SK-N-SH (cell line): ENCODE measurements at regions not wholly inside any gene's neighbourhood (a gene's known extent, or its start where the extent isn't known, plus 50 kb on each side); places are given as distances from the start of the nearest gene placed in this dataset.

Experiments used
- CTCF ChIA-PET: fragments of 300-600, 350-600 bp; formaldehyde crosslinking; extraction: SDS; loops from one replicate; lab custom pipeline; 2021; lab: Yijun Ruan, JAX
- POLR2A ChIA-PET: fragments of 350-600 bp; sonication (Branson Sonifier 250); formaldehyde crosslinking; extraction: SDS; loops from one replicate; lab custom pipeline; 2020; ENCODE audit warnings: antibody characterized with exemption, inconsistent platforms; lab: Yijun Ruan, JAX
- DNase-seq: peaks from one replicate; pipeline ENCODE4 v3.0.0; 2012
- H2AFZ ChIP-seq: fragments of 200-600 bp; sonication (generic); 2 replicates; pipeline ENCODE4 v1.8.1; 2016; ENCODE audit warnings: antibody characterized with exemption, mild to moderate bottlenecking, low read depth
- H3F3A ChIP-seq: fragments of 200-600 bp; sonication (generic); replicated peaks from 2 replicates; pipeline ENCODE3; 2016; ENCODE audit warnings: antibody characterized with exemption, mild to moderate bottlenecking; ENCODE audit not compliant: insufficient read depth
- H3K27ac ChIP-seq, 2 experiments: fragments of 200-500 bp in 1 of 2; fragments of 200-600 bp in 1 of 2; sonication (Bioruptor generic) in 1 of 2; sonication (generic), shearing (Covaris generic) in 1 of 2; 2 replicates each; pipeline versions ENCODE4 v1.5.1 to v1.6.1; 2014 to 2016; ENCODE audit warnings: low read depth in 2 of 2, inconsistent platforms in 1 of 2, low read length in 1 of 2, mild to moderate bottlenecking in 1 of 2, mixed read lengths in 1 of 2
- H3K27me3 ChIP-seq: fragments of 200-600 bp; sonication (generic), shearing (Covaris generic); 2 replicates; pipeline ENCODE4 v1.6.1; 2016; ENCODE audit warnings: mixed run types; ENCODE audit not compliant: insufficient read depth
- H3K36me3 ChIP-seq, 2 experiments: fragments of 200-500 bp in 1 of 2; fragments of 200-600 bp in 1 of 2; sonication (Bioruptor generic) in 1 of 2; sonication (generic) in 1 of 2; replicated peaks in 1 of 2; 2 replicates each; pipeline versions ENCODE3 to v1.5.1; 2014 to 2016; ENCODE audit warnings: low read length in 1 of 2, mild to moderate bottlenecking in 1 of 2; ENCODE audit not compliant: insufficient read depth in 2 of 2, control insufficient read depth in 1 of 2
- H3K4me1 ChIP-seq, 2 experiments: fragments of 200-500 bp in 1 of 2; fragments of 200-600 bp in 1 of 2; sonication (Bioruptor generic) in 1 of 2; sonication (generic), shearing (Covaris generic) in 1 of 2; 2 replicates each; pipeline versions ENCODE4 v1.5.1 to v1.6.1; 2014 to 2016; ENCODE audit warnings: low read depth in 1 of 2, low read length in 1 of 2, mixed run types in 1 of 2; ENCODE audit not compliant: insufficient read depth in 2 of 2, control insufficient read depth in 1 of 2
- H3K4me2 ChIP-seq: fragments of 200-600 bp; sonication (generic), shearing (Covaris generic); 2 replicates; pipeline ENCODE4 v1.6.1; 2017; ENCODE audit warnings: mixed run types
- H3K4me3 ChIP-seq, 2 experiments: fragments of 200-500 bp in 1 of 2; fragments of 200-600 bp in 1 of 2; sonication (Bioruptor generic) in 1 of 2; sonication (generic), shearing (Covaris generic) in 1 of 2; 2 replicates each; pipeline versions ENCODE4 v1.5.1 to v1.8.1; 2014 to 2016; ENCODE audit warnings: low read depth in 2 of 2, inconsistent platforms in 1 of 2, low read length in 1 of 2, mild to moderate bottlenecking in 1 of 2, mixed read lengths in 1 of 2, moderate library complexity in 1 of 2
- H3K79me2 ChIP-seq: fragments of 200-600 bp; sonication (generic); 2 replicates; pipeline ENCODE4 v1.8.1; 2017; ENCODE audit warnings: mild to moderate bottlenecking; ENCODE audit not compliant: insufficient read depth
- H3K9ac ChIP-seq: fragments of 200-600 bp; sonication (generic); 2 replicates; pipeline ENCODE4 v1.6.1; 2017; ENCODE audit warnings: mixed run types
- H3K9me2 ChIP-seq: fragments of 200-600 bp; sonication (generic); 2 replicates; pipeline ENCODE4 v1.6.1; 2017; ENCODE audit warnings: mixed run types
- H3K9me3 ChIP-seq: fragments of 200-600 bp; sonication (generic); 2 replicates; pipeline ENCODE4 v1.6.1; 2017; ENCODE audit warnings: mixed run types, mild to moderate bottlenecking, moderate library complexity
- H4K20me1 ChIP-seq: fragments of 200-600 bp; sonication (generic); 2 replicates; pipeline ENCODE4 v1.6.1; 2017; ENCODE audit warnings: mild to moderate bottlenecking, mixed run types; ENCODE audit not compliant: insufficient read depth
- CHD2 ChIP-seq: fragments of 150-350 bp; IDR thresholded peaks from 2 replicates; pipeline ENCODE4 v1.6.1; 2018; ENCODE audit warnings: low read length; ENCODE audit not compliant: partially characterized antibody
- FOSL2 ChIP-seq: IDR thresholded peaks from 2 replicates; pipeline ENCODE4 v1.4.0; 2012; ENCODE audit warnings: low read depth, mild to moderate bottlenecking, moderate library complexity, borderline replicate concordance
- FOXM1 ChIP-seq: IDR thresholded peaks from 2 replicates; pipeline ENCODE4 v1.4.0; 2012; ENCODE audit warnings: low read depth, mild to moderate bottlenecking
- GABPA ChIP-seq: IDR thresholded peaks from 2 replicates; pipeline ENCODE4 v1.4.0; 2012; ENCODE audit warnings: low read depth, mild to moderate bottlenecking
- JUND ChIP-seq: IDR thresholded peaks from 2 replicates; pipeline ENCODE4 v1.4.0; 2012
- NRF1 ChIP-seq: IDR thresholded peaks from 2 replicates; pipeline ENCODE4 v1.6.1; 2012; ENCODE audit warnings: low read depth, mild to moderate bottlenecking, low read length
- RCOR1 ChIP-seq: fragments of 150-350 bp; IDR thresholded peaks from 2 replicates; pipeline ENCODE4 v1.6.1; 2017; ENCODE audit warnings: antibody characterized with exemption, low read length
- RXRA ChIP-seq: IDR thresholded peaks from 2 replicates; pipeline ENCODE4 v1.4.0; 2012; ENCODE audit warnings: low read depth, mild to moderate bottlenecking, borderline replicate concordance
- TCF12 ChIP-seq: IDR thresholded peaks from 2 replicates; pipeline ENCODE4 v1.4.0; 2012
- YY1 ChIP-seq: IDR thresholded peaks from 2 replicates; pipeline ENCODE4 v1.4.0; 2012; ENCODE audit warnings: low read depth, mild to moderate bottlenecking
- WGBS: methylation state at CpG from one replicate; pipeline ENCODE4 v1.1.6; 2017; ENCODE audit warnings: low lambda C conversion rate; 5-methylcytosine and 5-hydroxymethylcytosine counted together
- TF ChIP-seq, protein P1 (sequence below): IDR thresholded peaks from 2 replicates; pipeline ENCODE4 v1.6.1; 2012; ENCODE audit warnings: mild to moderate bottlenecking, low read depth, low read length, moderate library complexity
- TF ChIP-seq, protein P2 (sequence below): IDR thresholded peaks from 2 replicates; pipeline ENCODE4 v1.4.0; 2012; ENCODE audit warnings: low read depth, borderline replicate concordance
- TF ChIP-seq, protein P3 (sequence below): IDR thresholded peaks from 2 replicates; pipeline ENCODE4 v1.4.0; 2012; ENCODE audit warnings: low read depth, borderline replicate concordance
- TF ChIP-seq, protein P4 (sequence below): IDR thresholded peaks from 2 replicates; pipeline ENCODE4 v1.4.0; 2012; ENCODE audit warnings: low read depth
- TF ChIP-seq, protein P5 (sequence below): IDR thresholded peaks from 2 replicates; pipeline ENCODE4; 2012

DNA sequence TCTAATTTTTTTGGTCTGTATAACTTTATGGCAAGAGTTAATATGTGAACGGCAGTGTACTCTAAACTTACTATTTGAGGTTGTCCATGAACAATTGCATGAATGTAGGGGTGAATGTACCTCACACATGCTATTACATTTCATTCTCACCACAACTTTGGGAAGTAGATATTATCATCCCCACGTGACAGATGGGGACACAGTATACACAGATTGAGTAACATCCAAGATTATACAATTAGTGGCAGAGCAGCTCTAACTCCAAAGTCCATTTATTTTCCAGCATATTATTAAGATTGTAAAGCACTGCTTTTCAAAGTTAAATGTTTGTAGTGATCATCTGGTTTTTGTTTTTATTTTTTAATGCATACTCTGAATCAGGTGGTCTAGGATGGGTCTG lies 622.1 kb upstream of the ZEB2 start:
- Histone ChIP-seq H3K9ac (no peak overlapping the region), H3K4me1 (no peaks in the 10 kb centered on the region; a peak in 1 of 4 replicates), H3F3A (peaks cover 11% of the 10 kb centered on the region), H3K27me3 (no peaks in the 10 kb centered on the region), H3K36me3 (no peaks in the 10 kb centered on the region), H4K20me1 (no peaks in the 10 kb centered on the region), H3K4me2 (no peak overlapping the region), H3K4me3 (no peak overlapping the region), H3K27ac (no peak overlapping the region), H2AFZ (no peak overlapping the region), H3K79me2 (no peaks in the 10 kb centered on the region), H3K9me2 (no peaks in the 10 kb centered on the region), H3K9me3 (no peaks in the 10 kb centered on the region)
- TF ChIP-seq, protein P1, sequence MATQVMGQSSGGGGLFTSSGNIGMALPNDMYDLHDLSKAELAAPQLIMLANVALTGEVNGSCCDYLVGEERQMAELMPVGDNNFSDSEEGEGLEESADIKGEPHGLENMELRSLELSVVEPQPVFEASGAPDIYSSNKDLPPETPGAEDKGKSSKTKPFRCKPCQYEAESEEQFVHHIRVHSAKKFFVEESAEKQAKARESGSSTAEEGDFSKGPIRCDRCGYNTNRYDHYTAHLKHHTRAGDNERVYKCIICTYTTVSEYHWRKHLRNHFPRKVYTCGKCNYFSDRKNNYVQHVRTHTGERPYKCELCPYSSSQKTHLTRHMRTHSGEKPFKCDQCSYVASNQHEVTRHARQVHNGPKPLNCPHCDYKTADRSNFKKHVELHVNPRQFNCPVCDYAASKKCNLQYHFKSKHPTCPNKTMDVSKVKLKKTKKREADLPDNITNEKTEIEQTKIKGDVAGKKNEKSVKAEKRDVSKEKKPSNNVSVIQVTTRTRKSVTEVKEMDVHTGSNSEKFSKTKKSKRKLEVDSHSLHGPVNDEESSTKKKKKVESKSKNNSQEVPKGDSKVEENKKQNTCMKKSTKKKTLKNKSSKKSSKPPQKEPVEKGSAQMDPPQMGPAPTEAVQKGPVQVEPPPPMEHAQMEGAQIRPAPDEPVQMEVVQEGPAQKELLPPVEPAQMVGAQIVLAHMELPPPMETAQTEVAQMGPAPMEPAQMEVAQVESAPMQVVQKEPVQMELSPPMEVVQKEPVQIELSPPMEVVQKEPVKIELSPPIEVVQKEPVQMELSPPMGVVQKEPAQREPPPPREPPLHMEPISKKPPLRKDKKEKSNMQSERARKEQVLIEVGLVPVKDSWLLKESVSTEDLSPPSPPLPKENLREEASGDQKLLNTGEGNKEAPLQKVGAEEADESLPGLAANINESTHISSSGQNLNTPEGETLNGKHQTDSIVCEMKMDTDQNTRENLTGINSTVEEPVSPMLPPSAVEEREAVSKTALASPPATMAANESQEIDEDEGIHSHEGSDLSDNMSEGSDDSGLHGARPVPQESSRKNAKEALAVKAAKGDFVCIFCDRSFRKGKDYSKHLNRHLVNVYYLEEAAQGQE: no peak
- TF ChIP-seq, protein P2, sequence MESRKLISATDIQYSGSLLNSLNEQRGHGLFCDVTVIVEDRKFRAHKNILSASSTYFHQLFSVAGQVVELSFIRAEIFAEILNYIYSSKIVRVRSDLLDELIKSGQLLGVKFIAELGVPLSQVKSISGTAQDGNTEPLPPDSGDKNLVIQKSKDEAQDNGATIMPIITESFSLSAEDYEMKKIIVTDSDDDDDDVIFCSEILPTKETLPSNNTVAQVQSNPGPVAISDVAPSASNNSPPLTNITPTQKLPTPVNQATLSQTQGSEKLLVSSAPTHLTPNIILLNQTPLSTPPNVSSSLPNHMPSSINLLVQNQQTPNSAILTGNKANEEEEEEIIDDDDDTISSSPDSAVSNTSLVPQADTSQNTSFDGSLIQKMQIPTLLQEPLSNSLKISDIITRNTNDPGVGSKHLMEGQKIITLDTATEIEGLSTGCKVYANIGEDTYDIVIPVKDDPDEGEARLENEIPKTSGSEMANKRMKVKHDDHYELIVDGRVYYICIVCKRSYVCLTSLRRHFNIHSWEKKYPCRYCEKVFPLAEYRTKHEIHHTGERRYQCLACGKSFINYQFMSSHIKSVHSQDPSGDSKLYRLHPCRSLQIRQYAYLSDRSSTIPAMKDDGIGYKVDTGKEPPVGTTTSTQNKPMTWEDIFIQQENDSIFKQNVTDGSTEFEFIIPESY: no peak
- TF ChIP-seq CHD2 (no peak), YY1 (no peak), RXRA (no peak), GABPA (no peak), NRF1 (no peak), JUND (no peak), FOXM1 (no peak), TCF12 (no peak), FOSL2 (no peak), RCOR1 (no peak)
- TF ChIP-seq, protein P3, sequence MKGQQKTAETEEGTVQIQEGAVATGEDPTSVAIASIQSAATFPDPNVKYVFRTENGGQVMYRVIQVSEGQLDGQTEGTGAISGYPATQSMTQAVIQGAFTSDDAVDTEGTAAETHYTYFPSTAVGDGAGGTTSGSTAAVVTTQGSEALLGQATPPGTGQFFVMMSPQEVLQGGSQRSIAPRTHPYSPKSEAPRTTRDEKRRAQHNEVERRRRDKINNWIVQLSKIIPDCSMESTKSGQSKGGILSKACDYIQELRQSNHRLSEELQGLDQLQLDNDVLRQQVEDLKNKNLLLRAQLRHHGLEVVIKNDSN: no peak
- TF ChIP-seq, protein P4, sequence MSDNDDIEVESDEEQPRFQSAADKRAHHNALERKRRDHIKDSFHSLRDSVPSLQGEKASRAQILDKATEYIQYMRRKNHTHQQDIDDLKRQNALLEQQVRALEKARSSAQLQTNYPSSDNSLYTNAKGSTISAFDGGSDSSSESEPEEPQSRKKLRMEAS: no peak
- TF ChIP-seq, protein P5, sequence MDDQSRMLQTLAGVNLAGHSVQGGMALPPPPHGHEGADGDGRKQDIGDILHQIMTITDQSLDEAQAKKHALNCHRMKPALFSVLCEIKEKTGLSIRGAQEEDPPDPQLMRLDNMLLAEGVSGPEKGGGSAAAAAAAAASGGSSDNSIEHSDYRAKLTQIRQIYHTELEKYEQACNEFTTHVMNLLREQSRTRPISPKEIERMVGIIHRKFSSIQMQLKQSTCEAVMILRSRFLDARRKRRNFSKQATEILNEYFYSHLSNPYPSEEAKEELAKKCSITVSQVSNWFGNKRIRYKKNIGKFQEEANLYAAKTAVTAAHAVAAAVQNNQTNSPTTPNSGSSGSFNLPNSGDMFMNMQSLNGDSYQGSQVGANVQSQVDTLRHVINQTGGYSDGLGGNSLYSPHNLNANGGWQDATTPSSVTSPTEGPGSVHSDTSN: no peak
- DNase-seq: no peak
- ChIA-PET POLR2A (no interaction called here), CTCF (interaction anchor here (0.6 to 1.0 kb wide), 2 partner anchors 8 to 916 kb away, joined by 3 read pairs; no protein-coding TSS in a partner anchor)
- 89% methylated on average over 2 of the region's 2 CpGs for WGBS
